Smooth muscle cell (in vitro differentiated cells): ENCODE measurements at regions not wholly inside any gene's neighbourhood (a gene's known extent, or its start where the extent isn't known, plus 50 kb on each side); places are given as distances from the start of the nearest gene placed in this dataset.
A peak's percentile ranks its signal among the peaks of the same experiment; 100 is the strongest.

Source experiments
- DNase-seq: peaks from one replicate; lab custom pipeline; 2025; ENCODE audit not compliant: unreplicated experiment; lab: John Stamatoyannopoulos, UW
- H2AFZ ChIP-seq: fragments of 200-600 bp; sonication (generic); 2 replicates; pipeline ENCODE4 v1.6.0; 2016; ENCODE audit warnings: antibody characterized with exemption, low read depth, mild to moderate bottlenecking
- H3F3A ChIP-seq: fragments of 200-600 bp; sonication (generic); 2 replicates; pipeline ENCODE4 v1.6.0; 2017; ENCODE audit warnings: antibody characterized with exemption, low read depth
- H3K27ac ChIP-seq: fragments of 200-600 bp; sonication (generic); 2 replicates; pipeline ENCODE4 v1.5.1; 2016; ENCODE audit warnings: low read depth, mild to moderate bottlenecking
- H3K27me3 ChIP-seq: fragments of 200-600 bp; sonication (generic); 2 replicates; pipeline ENCODE4 v1.6.1; 2016; ENCODE audit warnings: low read depth, mild to moderate bottlenecking
- H3K36me3 ChIP-seq: fragments of 200-600 bp; sonication (generic); 2 replicates; pipeline ENCODE4 v1.5.1; 2016; ENCODE audit warnings: low read depth
- H3K4me1 ChIP-seq: fragments of 200-600 bp; sonication (generic); 2 replicates; pipeline ENCODE4 v1.5.1; 2016; ENCODE audit warnings: low read depth
- H3K4me2 ChIP-seq: fragments of 200-600 bp; sonication (generic); 2 replicates; pipeline ENCODE4 v1.6.0; 2016; ENCODE audit warnings: mild to moderate bottlenecking
- H3K4me3 ChIP-seq: fragments of 200-600 bp; sonication (generic); 2 replicates; pipeline ENCODE4 v1.5.1; 2016; ENCODE audit warnings: mild to moderate bottlenecking
- H3K79me2 ChIP-seq: fragments of 200-600 bp; sonication (generic); 2 replicates; pipeline ENCODE4 v1.6.0; 2016; ENCODE audit warnings: low read depth, mild to moderate bottlenecking
- H3K9ac ChIP-seq: fragments of 200-600 bp; sonication (generic); 2 replicates; pipeline ENCODE4 v1.6.0; 2016; ENCODE audit warnings: low read depth
- H3K9me3 ChIP-seq: fragments of 200-600 bp; sonication (generic); replicated peaks from 2 replicates; pipeline ENCODE4 v1.5.1; 2016; ENCODE audit warnings: low read depth
- H4K20me1 ChIP-seq: fragments of 200-600 bp; sonication (generic); 2 replicates; pipeline ENCODE4 v1.6.0; 2016; ENCODE audit warnings: low read depth
- WGBS: methylation state at CpG from one replicate; pipeline ENCODE4 v1.1.7; 2016; ENCODE audit warnings: low lambda C conversion rate; 5-methylcytosine and 5-hydroxymethylcytosine counted together
- TF ChIP-seq, protein P1 (sequence below): fragments of 200-600 bp; sonication (generic); IDR thresholded peaks from 2 replicates; pipeline ENCODE4 v1.5.1; 2017; ENCODE audit warnings: borderline replicate concordance, mild to moderate bottlenecking, antibody characterized with exemption; ENCODE audit not compliant: insufficient read depth, poor library complexity, severe bottlenecking

DNA sequence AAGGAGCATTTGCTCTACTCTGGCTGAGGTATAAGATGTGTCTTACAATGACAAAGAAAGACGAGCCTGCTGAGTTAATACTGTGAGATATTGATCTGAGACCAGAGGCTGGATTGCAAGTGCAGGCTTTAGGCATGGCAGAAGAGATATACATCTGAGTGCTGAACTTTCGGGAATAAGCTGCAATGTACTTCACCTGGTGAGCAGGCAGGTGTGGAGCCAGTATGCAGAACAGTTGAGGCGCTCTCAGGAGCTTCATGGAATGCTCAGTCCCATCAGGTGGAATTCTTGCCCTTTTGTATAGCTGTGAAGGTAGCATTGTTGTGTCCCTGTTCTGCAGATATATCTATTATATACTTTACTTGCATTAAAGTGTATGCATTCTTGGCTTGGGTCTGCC, 179.3 kb upstream of the RIMS1 start:
- 63% methylated on average over 3 of the region's 3 CpGs for WGBS
- Histone ChIP-seq H3K9me3 (no peaks in the 10 kb centered on the region), H3K27me3 (no peaks in the 10 kb centered on the region), H3K36me3 (no peaks in the 10 kb centered on the region), H3K79me2 (no peaks in the 10 kb centered on the region), H3K4me3 (no peak overlapping the region), H3K4me1 (no peaks in the 10 kb centered on the region), H3K9ac (no peak overlapping the region), H3K4me2 (no peak overlapping the region), H3K27ac (no peak overlapping the region), H4K20me1 (no peaks in the 10 kb centered on the region), H3F3A (no peaks in the 10 kb centered on the region), H2AFZ (no peak overlapping the region)
- DNase-seq = no peak
- TF ChIP-seq, protein P1, sequence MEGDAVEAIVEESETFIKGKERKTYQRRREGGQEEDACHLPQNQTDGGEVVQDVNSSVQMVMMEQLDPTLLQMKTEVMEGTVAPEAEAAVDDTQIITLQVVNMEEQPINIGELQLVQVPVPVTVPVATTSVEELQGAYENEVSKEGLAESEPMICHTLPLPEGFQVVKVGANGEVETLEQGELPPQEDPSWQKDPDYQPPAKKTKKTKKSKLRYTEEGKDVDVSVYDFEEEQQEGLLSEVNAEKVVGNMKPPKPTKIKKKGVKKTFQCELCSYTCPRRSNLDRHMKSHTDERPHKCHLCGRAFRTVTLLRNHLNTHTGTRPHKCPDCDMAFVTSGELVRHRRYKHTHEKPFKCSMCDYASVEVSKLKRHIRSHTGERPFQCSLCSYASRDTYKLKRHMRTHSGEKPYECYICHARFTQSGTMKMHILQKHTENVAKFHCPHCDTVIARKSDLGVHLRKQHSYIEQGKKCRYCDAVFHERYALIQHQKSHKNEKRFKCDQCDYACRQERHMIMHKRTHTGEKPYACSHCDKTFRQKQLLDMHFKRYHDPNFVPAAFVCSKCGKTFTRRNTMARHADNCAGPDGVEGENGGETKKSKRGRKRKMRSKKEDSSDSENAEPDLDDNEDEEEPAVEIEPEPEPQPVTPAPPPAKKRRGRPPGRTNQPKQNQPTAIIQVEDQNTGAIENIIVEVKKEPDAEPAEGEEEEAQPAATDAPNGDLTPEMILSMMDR = no peak

DNA sequence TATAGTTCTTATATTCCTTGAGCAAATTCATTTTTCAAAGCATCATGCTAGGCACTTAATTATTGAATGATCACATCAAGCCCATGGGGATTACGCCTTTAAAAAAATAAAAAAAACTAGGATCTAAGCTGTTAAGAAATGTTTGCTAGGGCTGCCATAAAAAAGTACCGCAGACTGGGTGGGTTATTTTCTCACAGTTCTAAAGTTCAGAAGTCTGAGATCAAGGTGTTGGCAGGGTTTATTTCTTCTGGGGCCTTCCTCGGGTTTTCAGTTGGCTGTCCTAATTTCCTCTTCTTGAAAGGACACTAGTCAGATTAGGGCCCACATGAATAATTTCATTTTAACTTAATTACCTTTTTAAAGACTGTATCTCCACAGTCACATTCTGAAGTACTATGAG, 165.6 kb upstream of the RIMS1 start:
- TF ChIP-seq, protein P1 = no peak
- Histone ChIP-seq H3F3A (peaks cover 7% of the 10 kb centered on the region), H3K27me3 (no peaks in the 10 kb centered on the region), H4K20me1 (no peaks in the 10 kb centered on the region), H3K36me3 (no peaks in the 10 kb centered on the region), H3K4me3 (no peak overlapping the region), H3K9me3 (no peaks in the 10 kb centered on the region), H3K4me1 (peaks cover 10% of the 10 kb centered on the region), H3K27ac (no peak overlapping the region), H3K9ac (no peak overlapping the region), H2AFZ (no peak overlapping the region), H3K79me2 (no peaks in the 10 kb centered on the region), H3K4me2 (no peak overlapping the region)
- WGBS = 81% methylated on average over 3 of the region's 3 CpGs
- DNase-seq = no peak

DNA sequence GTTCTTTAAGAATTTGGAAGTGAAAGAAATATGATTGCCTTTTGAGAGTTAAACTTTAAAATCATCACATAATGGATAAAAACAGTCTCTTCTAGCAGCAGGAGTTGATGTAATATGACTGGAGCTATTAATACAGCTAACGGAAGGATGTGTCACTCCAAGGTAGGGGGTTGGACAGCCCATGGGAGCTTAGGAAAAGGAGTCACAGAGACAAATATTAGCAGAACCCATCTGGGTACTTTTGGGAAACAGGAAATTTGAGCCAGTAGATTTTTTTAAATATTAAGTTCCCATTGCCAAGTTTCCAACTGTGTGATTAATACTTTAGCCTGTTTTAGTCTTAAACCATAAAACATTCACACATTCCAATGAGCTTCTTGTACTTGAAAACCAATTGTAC, 164.7 kb upstream of the RIMS1 start:
- Histone ChIP-seq H3K27me3 (no peaks in the 10 kb centered on the region), H3K36me3 (no peaks in the 10 kb centered on the region), H3K9ac (no peak overlapping the region), H3F3A (peaks cover 7% of the 10 kb centered on the region), H3K4me3 (no peak overlapping the region), H3K27ac (peak overlapping the region; percentile 46), H3K9me3 (no peaks in the 10 kb centered on the region), H3K4me2 (no peak overlapping the region), H3K4me1 (peaks cover 10% of the 10 kb centered on the region), H2AFZ (no peak overlapping the region), H3K79me2 (no peaks in the 10 kb centered on the region), H4K20me1 (no peaks in the 10 kb centered on the region)
- WGBS = 64% methylated on average over 1 of the region's 1 CpG
- DNase-seq = no peak
- TF ChIP-seq, protein P1 = no peak

DNA sequence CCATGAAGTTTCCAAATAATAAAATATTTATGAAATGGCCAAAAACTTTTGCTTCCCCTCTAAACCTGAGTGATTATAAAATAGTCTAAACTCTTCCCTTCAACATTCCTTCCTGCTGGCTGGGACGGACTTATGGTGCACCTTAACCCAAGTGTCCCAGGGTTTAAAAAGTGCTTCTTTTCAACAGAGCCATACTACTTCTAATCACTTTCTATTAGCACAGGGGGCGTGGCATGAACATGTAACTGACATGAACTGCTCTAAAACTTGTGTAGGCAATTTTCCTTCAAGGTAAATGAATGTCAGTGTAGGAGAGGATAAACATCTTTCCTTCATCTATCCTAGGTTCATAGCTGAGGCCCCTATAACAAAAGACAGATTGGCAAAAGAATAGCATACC, 163.6 kb upstream of the RIMS1 start:
- Histone ChIP-seq H3K9ac (no peak overlapping the region), H3K27me3 (no peaks in the 10 kb centered on the region), H3K4me1 (peaks cover 10% of the 10 kb centered on the region), H3F3A (peaks cover 7% of the 10 kb centered on the region), H3K27ac (no peak overlapping the region), H3K9me3 (no peaks in the 10 kb centered on the region), H2AFZ (no peak overlapping the region), H3K79me2 (no peaks in the 10 kb centered on the region), H3K4me2 (no peak overlapping the region), H3K36me3 (no peaks in the 10 kb centered on the region), H4K20me1 (no peaks in the 10 kb centered on the region), H3K4me3 (no peak overlapping the region)
- DNase-seq = no peak
- TF ChIP-seq, protein P1 = no peak
- 92% methylated on average over 2 of the region's 2 CpGs for WGBS
